HepG2 (cell line): ENCODE measurements at regions not wholly inside any gene's neighbourhood (a gene's known extent, or its start where the extent isn't known, plus 50 kb on each side); places are given as distances from the start of the nearest gene placed in this dataset.

Source experiments
- ATAC-seq: fragments of 200-7000 bp; cut with Tn5 transposase; 3 replicates; pipeline ENCODE4 v1.9.1; 2020; ENCODE audit warnings: mild to moderate bottlenecking, moderate library complexity
- BruUV-seq: library from RNA; stranded (reverse); fragments of 400-500 nt; replicated peaks from 2 replicates; lab custom pipeline; 2021; lab: Mats Ljungman, UMichigan
- CTCF ChIA-PET: fragments of 300-600 bp; formaldehyde crosslinking; extraction: SDS; loops from one replicate; lab custom pipeline; 2021; ENCODE audit warnings: low total read pairs, inconsistent platforms, low intra/inter-chr PET ratio; lab: Yijun Ruan, JAX
- POLR2A ChIA-PET: fragments of 350-600 bp; sonication (Branson Sonifier 250); formaldehyde crosslinking; loops from one replicate; lab custom pipeline; 2020; ENCODE audit warnings: antibody characterized with exemption, inconsistent platforms; lab: Yijun Ruan, JAX
- DNase-seq: peaks from one replicate; pipeline ENCODE4 v3.0.0-alpha.2; 2015; ENCODE audit warnings: low spot score
- FAIRE-seq: peaks from 3 replicates; lab custom pipeline; 2011; peaks lifted over from hg19 to GRCh38; lab: Jason Lieb, UNC
- H2AFZ ChIP-seq: one replicate; pipeline ENCODE4 v1.6.1; 2011; ENCODE audit warnings: low read length, inconsistent platforms
- H3K27ac ChIP-seq: fragments of 300-600 bp; 3 replicates; pipeline ENCODE4 v1.8.0; 2011; ENCODE audit warnings: mixed run types, mild to moderate bottlenecking, mixed read lengths, low read length, inconsistent platforms; ENCODE audit not compliant: insufficient read depth; ENCODE audit errors: extremely low read length
- H3K27me3 ChIP-seq, 2 experiments: fragments of 200-600 bp in 1 of 2; 2 replicates in 1 of 2; 3 replicates in 1 of 2; pipeline versions ENCODE4 v1.6.0 to v1.8.0; 2011; ENCODE audit warnings: low read length in 2 of 2, mild to moderate bottlenecking in 2 of 2, moderate library complexity in 2 of 2, inconsistent platforms in 1 of 2; ENCODE audit not compliant: insufficient read depth in 2 of 2, control insufficient read depth in 1 of 2
- H3K36me3 ChIP-seq, 2 experiments: fragments of 200-600 bp in 1 of 2; replicated peaks in 1 of 2; 2 replicates in 1 of 2; 3 replicates in 1 of 2; pipeline versions ENCODE4 v1.5.1 to v1.8.0; 2011; ENCODE audit warnings: low read length in 2 of 2, inconsistent platforms in 1 of 2; ENCODE audit not compliant: insufficient read depth in 2 of 2, control insufficient read depth in 1 of 2
- H3K4me1 ChIP-seq: 2 replicates; pipeline ENCODE4 v1.5.1; 2012; ENCODE audit warnings: low read length, inconsistent platforms; ENCODE audit not compliant: insufficient read depth
- H3K4me2 ChIP-seq: 2 replicates; pipeline ENCODE4 v1.6.0; 2011; ENCODE audit warnings: low read depth, low read length, inconsistent platforms
- H3K4me3 ChIP-seq, 3 experiments: fragments of 200-600 bp in 1 of 3; sonication (generic), shearing (Covaris generic) in 1 of 3; replicated peaks in 1 of 3; 2 replicates each; pipeline ENCODE4 v1.5.1; 2011 to 2016; ENCODE audit warnings: low read length in 3 of 3, inconsistent platforms in 2 of 3, low read depth in 2 of 3, mild to moderate bottlenecking in 2 of 3, control low read depth in 1 of 3, mixed read lengths in 1 of 3; ENCODE audit not compliant: insufficient read depth in 1 of 3
- H3K79me2 ChIP-seq: one replicate; pipeline ENCODE4 v1.6.1; 2011; ENCODE audit warnings: low read length, inconsistent platforms; ENCODE audit not compliant: insufficient read depth
- H3K9ac ChIP-seq: 2 replicates; pipeline ENCODE4 v1.6.0; 2011; ENCODE audit warnings: mild to moderate bottlenecking, low read depth, low read length, inconsistent platforms; ENCODE audit not compliant: insufficient read depth
- H3K9me3 ChIP-seq: 2 replicates; pipeline ENCODE4 v1.5.1; 2012; ENCODE audit warnings: mild to moderate bottlenecking, low read length
- H4K20me1 ChIP-seq: 2 replicates; pipeline ENCODE4 v1.6.0; 2011; ENCODE audit warnings: inconsistent platforms, mild to moderate bottlenecking, low read length, moderate library complexity; ENCODE audit not compliant: insufficient read depth
- ASH2L ChIP-seq: fragments of 300-600, 200-600 bp; sonication (generic); IDR thresholded peaks from 2 replicates; pipeline ENCODE4 v1.7.0; 2017; ENCODE audit warnings: low read depth, mild to moderate bottlenecking, moderate library complexity, mixed read lengths, low read length; ENCODE audit not compliant: insufficient read length
- CHD4 ChIP-seq: fragments of 200-600 bp; sonication (generic); IDR thresholded peaks from 2 replicates; pipeline ENCODE4 v1.7.0; 2017; ENCODE audit warnings: mild to moderate bottlenecking, low read length, borderline replicate concordance
- HHEX ChIP-seq: IDR thresholded peaks from 2 replicates; pipeline ENCODE4 v1.6.1; 2016; ENCODE audit warnings: control low read depth
- IRX3 ChIP-seq: sonication (generic); formaldehyde crosslinking; IDR thresholded peaks from 2 replicates; pipeline ENCODE4 v1.8.1; 2023; ENCODE audit warnings: mild to moderate bottlenecking, low read depth, missing genetic modification reagents, borderline replicate concordance
- KAT7 ChIP-seq: IDR thresholded peaks from 2 replicates; pipeline ENCODE4 v1.6.1; 2018; ENCODE audit warnings: borderline replicate concordance, missing compliant biosample characterization
- KDM2A ChIP-seq: sonication (generic); formaldehyde crosslinking; IDR thresholded peaks from 2 replicates; pipeline ENCODE4 v1.4.0; 2020; ENCODE audit warnings: low read depth, missing genetic modification reagents, borderline replicate concordance
- MTA1 ChIP-seq: sonication (generic); formaldehyde crosslinking; IDR thresholded peaks from 2 replicates; pipeline ENCODE4 v1.4.0; 2020; ENCODE audit warnings: missing genetic modification reagents, mild to moderate bottlenecking, borderline replicate concordance
- POLR2AphosphoS2 ChIP-seq: IDR thresholded peaks from 2 replicates; pipeline ENCODE4 v1.6.1; 2011; ENCODE audit warnings: low read depth, low read length, improper control_type of control experiment
- REL ChIP-seq: sonication (generic); formaldehyde crosslinking; conservative IDR thresholded peaks from 2 replicates; pipeline ENCODE4 v1.8.0; 2022; ENCODE audit warnings: mild to moderate bottlenecking, missing genetic modification reagents, moderate library complexity
- RFX1 ChIP-seq: fragments of 450-650 bp; IDR thresholded peaks from 2 replicates; pipeline ENCODE4 v1.6.1; 2017
- RXRA ChIP-seq: sonication (generic); formaldehyde crosslinking; IDR thresholded peaks from 2 replicates; pipeline ENCODE4 v1.5.1; 2020; ENCODE audit warnings: missing genetic modification reagents
- TBP ChIP-seq: sonication (generic); formaldehyde crosslinking; IDR thresholded peaks from 2 replicates; pipeline ENCODE4 v1.5.0; 2020; ENCODE audit warnings: missing genetic modification reagents
- TCF12 ChIP-seq, 2 experiments: fragments of 450-650 bp in 1 of 2; sonication (generic) in 1 of 2; formaldehyde crosslinking in 1 of 2; IDR thresholded peaks; 2 replicates each; pipeline versions ENCODE4 v1.6.1 to v1.8.0; 2017 to 2022; ENCODE audit warnings: antibody characterized with exemption in 1 of 2, mild to moderate bottlenecking in 1 of 2, missing genetic modification reagents in 1 of 2, moderate library complexity in 1 of 2
- ZNF143 ChIP-seq: sonication (generic); formaldehyde crosslinking; IDR thresholded peaks from 2 replicates; pipeline ENCODE4 v1.4.0; 2020; ENCODE audit warnings: missing genetic modification reagents
- ZNF441 ChIP-seq: sonication (generic); formaldehyde crosslinking; IDR thresholded peaks from 2 replicates; pipeline ENCODE4 v1.7.0; 2021; ENCODE audit warnings: missing genetic modification reagents, borderline replicate concordance
- ZNF883 ChIP-seq: sonication (generic); formaldehyde crosslinking; IDR thresholded peaks from 2 replicates; pipeline ENCODE4 v1.5.1; 2020; ENCODE audit warnings: mild to moderate bottlenecking, missing genetic modification reagents; ENCODE audit errors: not compliant biosample characterization
- WGBS: methylation state at CpG from one replicate; pipeline ENCODE4 v1.1.6; 2017; ENCODE audit warnings: low lambda C conversion rate; 5-methylcytosine and 5-hydroxymethylcytosine counted together
- in situ Hi-C: cut with HindIII; loops from 2 replicates; pipeline ENCODE4 v1.10.0; 2017; ENCODE audit warnings: low pct_unique_long_range_greater_than_20kb; ENCODE audit not compliant: extremely low pct_ligation_motif_present
- intact Hi-C: fragments of 100-400 bp; cut with micrococcal nuclease; formaldehyde crosslinking; loops from one replicate; pipeline ENCODE4 v1.10.0; 2022; ENCODE audit not compliant: unreplicated experiment
- TF ChIP-seq, protein P1 (sequence below): sonication (generic); formaldehyde crosslinking; IDR thresholded peaks from 2 replicates; pipeline ENCODE4 v1.4.0; 2020; ENCODE audit warnings: mild to moderate bottlenecking, missing genetic modification reagents
- TF ChIP-seq, protein P2 (sequence below): sonication (generic); formaldehyde crosslinking; conservative IDR thresholded peaks from 2 replicates; pipeline ENCODE4 v1.5.0; 2020; ENCODE audit warnings: missing genetic modification reagents
- TF ChIP-seq, protein P3 (sequence below): sonication (generic); formaldehyde crosslinking; IDR thresholded peaks from 2 replicates; pipeline ENCODE4 v1.5.1; 2020; ENCODE audit warnings: mild to moderate bottlenecking, missing genetic modification reagents, moderate library complexity
- TF ChIP-seq, protein P4 (sequence below): sonication (generic); formaldehyde crosslinking; IDR thresholded peaks from 2 replicates; pipeline ENCODE4 v1.4.0; 2020; ENCODE audit warnings: mild to moderate bottlenecking, low read depth, missing genetic modification reagents

DNA sequence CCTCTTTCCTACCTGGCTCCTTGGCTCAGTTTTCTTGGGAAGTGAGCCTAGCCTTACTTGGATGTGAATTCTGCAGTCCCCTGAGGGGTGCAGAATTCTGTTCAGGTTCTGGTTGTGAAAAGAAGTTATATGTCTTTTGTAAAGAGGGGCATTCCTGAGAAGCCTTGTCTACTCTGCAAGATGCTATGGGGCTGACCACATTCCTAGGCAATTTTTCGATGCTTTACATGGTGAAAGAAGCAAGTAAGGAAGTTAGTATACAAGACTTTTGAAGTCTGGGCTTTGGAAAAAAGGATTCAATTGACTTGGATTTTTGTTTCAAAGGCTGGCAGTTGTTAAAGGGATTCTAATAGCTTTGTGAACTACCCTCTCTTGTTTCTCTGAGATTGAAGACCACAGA lies 167.9 kb upstream of the STMND1 start (continued):
- TF ChIP-seq ZNF883 (CRISPR knock-in tag) = no peak
- TF ChIP-seq, protein P1, sequence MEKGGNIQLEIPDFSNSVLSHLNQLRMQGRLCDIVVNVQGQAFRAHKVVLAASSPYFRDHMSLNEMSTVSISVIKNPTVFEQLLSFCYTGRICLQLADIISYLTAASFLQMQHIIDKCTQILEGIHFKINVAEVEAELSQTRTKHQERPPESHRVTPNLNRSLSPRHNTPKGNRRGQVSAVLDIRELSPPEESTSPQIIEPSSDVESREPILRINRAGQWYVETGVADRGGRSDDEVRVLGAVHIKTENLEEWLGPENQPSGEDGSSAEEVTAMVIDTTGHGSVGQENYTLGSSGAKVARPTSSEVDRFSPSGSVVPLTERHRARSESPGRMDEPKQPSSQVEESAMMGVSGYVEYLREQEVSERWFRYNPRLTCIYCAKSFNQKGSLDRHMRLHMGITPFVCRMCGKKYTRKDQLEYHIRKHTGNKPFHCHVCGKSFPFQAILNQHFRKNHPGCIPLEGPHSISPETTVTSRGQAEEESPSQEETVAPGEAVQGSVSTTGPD (CRISPR knock-in tag) = no peak
- no peak for TF ChIP-seq ZNF441
- TF ChIP-seq ZNF143 = no peak
- TF ChIP-seq, protein P2, sequence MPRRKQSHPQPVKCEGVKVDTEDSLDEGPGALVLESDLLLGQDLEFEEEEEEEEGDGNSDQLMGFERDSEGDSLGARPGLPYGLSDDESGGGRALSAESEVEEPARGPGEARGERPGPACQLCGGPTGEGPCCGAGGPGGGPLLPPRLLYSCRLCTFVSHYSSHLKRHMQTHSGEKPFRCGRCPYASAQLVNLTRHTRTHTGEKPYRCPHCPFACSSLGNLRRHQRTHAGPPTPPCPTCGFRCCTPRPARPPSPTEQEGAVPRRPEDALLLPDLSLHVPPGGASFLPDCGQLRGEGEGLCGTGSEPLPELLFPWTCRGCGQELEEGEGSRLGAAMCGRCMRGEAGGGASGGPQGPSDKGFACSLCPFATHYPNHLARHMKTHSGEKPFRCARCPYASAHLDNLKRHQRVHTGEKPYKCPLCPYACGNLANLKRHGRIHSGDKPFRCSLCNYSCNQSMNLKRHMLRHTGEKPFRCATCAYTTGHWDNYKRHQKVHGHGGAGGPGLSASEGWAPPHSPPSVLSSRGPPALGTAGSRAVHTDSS (CRISPR knock-in tag) = no peak
- no peak for TF ChIP-seq KAT7 (CRISPR knock-in tag)
- no peak for TF ChIP-seq HHEX (CRISPR knock-in tag)

DNA sequence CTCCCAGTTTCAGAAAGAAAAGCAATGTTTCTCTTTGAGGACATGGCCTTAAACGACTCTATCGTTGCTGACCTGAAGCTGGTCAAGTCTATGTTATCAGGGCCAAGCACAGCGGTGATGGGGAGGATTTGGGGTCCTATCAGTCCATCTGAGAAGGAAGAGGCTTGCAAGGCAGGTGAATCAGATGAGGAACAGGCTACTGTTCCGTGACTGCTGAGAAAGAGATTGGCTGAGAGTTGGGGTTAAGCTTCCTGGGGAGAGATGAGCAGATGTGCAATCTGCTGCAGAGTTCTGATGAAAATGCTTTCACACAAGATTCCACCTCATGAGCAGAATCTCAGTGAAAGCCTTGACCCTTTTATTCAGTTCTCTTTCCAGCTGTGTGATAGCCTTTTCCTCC lies 168.3 kb upstream of the STMND1 start:
- H3K4me2 ChIP-seq = no peak overlapping the region
- in situ Hi-C loops (no loop called here), intact Hi-C loops (no loop called here)
- H3K9ac ChIP-seq = no peak overlapping the region
- H3K9me3 ChIP-seq = no peaks in the 10 kb centered on the region
- no peaks in the 10 kb centered on the region for H4K20me1 ChIP-seq
- H3K27ac ChIP-seq = no peak overlapping the region
- BruUV-seq = no TSS peak
- no peaks in the 10 kb centered on the region for H3K27me3 ChIP-seq
- no peak overlapping the region for H2AFZ ChIP-seq
- no peaks in the 10 kb centered on the region for H3K4me1 ChIP-seq
- ATAC-seq (no peak), DNase-seq (no peak), FAIRE-seq (no peak)
- 0% methylated on average over 4 of the region's 4 CpGs for WGBS
- ChIA-PET CTCF (no interaction called here), POLR2A (no interaction called here)
- no peak overlapping the region for H3K4me3 ChIP-seq
- H3K36me3 ChIP-seq = no peaks in the 10 kb centered on the region
- no peaks in the 10 kb centered on the region for H3K79me2 ChIP-seq
- TF ChIP-seq TCF12 (IDR thresholded peaks at IDR 0.05) = no peak
- no peak for TF ChIP-seq TCF12 (CRISPR knock-in tag; IDR thresholded peaks at IDR 0.05)
- TF ChIP-seq TBP = no peak
- TF ChIP-seq MTA1 (CRISPR knock-in tag) = no peak
- TF ChIP-seq KDM2A = no peak
- TF ChIP-seq, protein P3, sequence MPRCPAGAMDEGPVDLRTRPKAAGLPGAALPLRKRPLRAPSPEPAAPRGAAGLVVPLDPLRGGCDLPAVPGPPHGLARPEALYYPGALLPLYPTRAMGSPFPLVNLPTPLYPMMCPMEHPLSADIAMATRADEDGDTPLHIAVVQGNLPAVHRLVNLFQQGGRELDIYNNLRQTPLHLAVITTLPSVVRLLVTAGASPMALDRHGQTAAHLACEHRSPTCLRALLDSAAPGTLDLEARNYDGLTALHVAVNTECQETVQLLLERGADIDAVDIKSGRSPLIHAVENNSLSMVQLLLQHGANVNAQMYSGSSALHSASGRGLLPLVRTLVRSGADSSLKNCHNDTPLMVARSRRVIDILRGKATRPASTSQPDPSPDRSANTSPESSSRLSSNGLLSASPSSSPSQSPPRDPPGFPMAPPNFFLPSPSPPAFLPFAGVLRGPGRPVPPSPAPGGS (CRISPR knock-in tag) = no peak
- TF ChIP-seq, protein P4, sequence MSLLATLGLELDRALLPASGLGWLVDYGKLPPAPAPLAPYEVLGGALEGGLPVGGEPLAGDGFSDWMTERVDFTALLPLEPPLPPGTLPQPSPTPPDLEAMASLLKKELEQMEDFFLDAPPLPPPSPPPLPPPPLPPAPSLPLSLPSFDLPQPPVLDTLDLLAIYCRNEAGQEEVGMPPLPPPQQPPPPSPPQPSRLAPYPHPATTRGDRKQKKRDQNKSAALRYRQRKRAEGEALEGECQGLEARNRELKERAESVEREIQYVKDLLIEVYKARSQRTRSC = no peak
- no peak for TF ChIP-seq REL (CRISPR knock-in tag)
- TF ChIP-seq ASH2L = no peak
- no peak for TF ChIP-seq IRX3 (CRISPR knock-in tag)
- TF ChIP-seq RFX1 = no peak
- TF ChIP-seq POLR2AphosphoS2 = no peak
- no peak for TF ChIP-seq CHD4
- TF ChIP-seq RXRA (CRISPR knock-in tag) = no peak
